ENCODE measurements at regions not wholly inside any gene's neighbourhood (a gene's known extent, or its start where the extent isn't known, plus 50 kb on each side); places are given as distances from the start of the nearest gene placed in this dataset.
"Not testable (repeated sequence)": the region's sequence is repeated elsewhere in the genome, so short reads cannot be mapped to it uniquely, and the experiment has no call there.

- Histone ChIP-seq H3K27ac (ENCODE audit: insufficient read depth, low read length) (no peak overlapping the region), H3K27me3 (ENCODE audit: control insufficient read depth, insufficient read depth, low read length) (no peaks in the 10 kb centered on the region), H3K4me1 (ENCODE audit: control insufficient read depth, extremely low read depth, insufficient read depth, low read length) (no peaks in the 10 kb centered on the region), H3K79me2 (ENCODE audit: control insufficient read depth, insufficient read depth, low read length) (no peaks in the 10 kb centered on the region), H3K36me3 (ENCODE audit: control insufficient read depth, insufficient read depth, low read length) (no peaks in the 10 kb centered on the region), H2AFZ (ENCODE audit: low read length) (no peak overlapping the region), H3K4me2 (ENCODE audit: extremely low read depth, insufficient read depth, low read length) (no peak overlapping the region), H3K9ac (ENCODE audit: insufficient read depth, low read length) (no peak overlapping the region), H4K20me1 (ENCODE audit: control insufficient read depth, extremely low read depth, insufficient read depth, low read length) (no peaks in the 10 kb centered on the region), H3K9me3 (ENCODE audit: control insufficient read depth, insufficient read depth, low read depth, low read length) (no peaks in the 10 kb centered on the region), H3K4me3 (replicated peaks in 1 of 4; ENCODE audit: control extremely low read depth in 1 of 4, insufficient read depth in 1 of 4, low read depth in 3 of 4, low read length in 4 of 4) (no peak overlapping the region)
- DNase-seq (ENCODE audit: low read depth in 2 of 2): no peak
- no peak for TF ChIP-seq EZH2 (IDR thresholded peaks at IDR 0.05; ENCODE audit: low read length, missing control alignments)
- TF ChIP-seq CTCF (conservative IDR thresholded peaks at IDR 0.05 in 1 of 2, IDR thresholded peaks at IDR 0.05 in 1 of 2; ENCODE audit: low read depth in 1 of 2, low read length in 2 of 2): no peak
Measured at GRCh38 chr4:189235599-189235998, 705.1 kb upstream of the FRG1 start.

- not testable (repeated sequence) for H3K79me2 ChIP-seq (ENCODE audit: control insufficient read depth, insufficient read depth, low read length); H3K27me3 ChIP-seq (ENCODE audit: control insufficient read depth, insufficient read depth, low read length); H3K36me3 ChIP-seq (ENCODE audit: control insufficient read depth, insufficient read depth, low read length); H3K9me3 ChIP-seq (ENCODE audit: control insufficient read depth, insufficient read depth, low read depth, low read length); H2AFZ ChIP-seq (ENCODE audit: low read length); H3K27ac ChIP-seq (ENCODE audit: insufficient read depth, low read length); H3K4me1 ChIP-seq (ENCODE audit: control insufficient read depth, extremely low read depth, insufficient read depth, low read length); DNase-seq (ENCODE audit: low read depth in 2 of 2); H3K4me3 ChIP-seq (replicated peaks in 1 of 4; ENCODE audit: control extremely low read depth in 1 of 4, insufficient read depth in 1 of 4, low read depth in 3 of 4, low read length in 4 of 4); H3K9ac ChIP-seq (ENCODE audit: insufficient read depth, low read length); H4K20me1 ChIP-seq (ENCODE audit: control insufficient read depth, extremely low read depth, insufficient read depth, low read length); H3K4me2 ChIP-seq (ENCODE audit: extremely low read depth, insufficient read depth, low read length)
Measured at GRCh38 chr4:189236321-189236720, 704.4 kb upstream of the FRG1 start.

- Histone ChIP-seq H3K36me3 (ENCODE audit: control insufficient read depth, insufficient read depth, low read length) (no peaks in the 10 kb centered on the region), H3K4me3 (replicated peaks in 1 of 4; ENCODE audit: control extremely low read depth in 1 of 4, insufficient read depth in 1 of 4, low read depth in 3 of 4, low read length in 4 of 4) (no peak overlapping the region), H3K9me3 (ENCODE audit: control insufficient read depth, insufficient read depth, low read depth, low read length) (no peaks in the 10 kb centered on the region), H3K9ac (ENCODE audit: insufficient read depth, low read length) (no peak overlapping the region), H3K27me3 (ENCODE audit: control insufficient read depth, insufficient read depth, low read length) (no peaks in the 10 kb centered on the region), H3K4me1 (ENCODE audit: control insufficient read depth, extremely low read depth, insufficient read depth, low read length) (no peaks in the 10 kb centered on the region), H4K20me1 (ENCODE audit: control insufficient read depth, extremely low read depth, insufficient read depth, low read length) (no peaks in the 10 kb centered on the region), H3K4me2 (ENCODE audit: extremely low read depth, insufficient read depth, low read length) (no peak overlapping the region), H3K27ac (ENCODE audit: insufficient read depth, low read length) (no peak overlapping the region), H2AFZ (ENCODE audit: low read length) (no peak overlapping the region), H3K79me2 (ENCODE audit: control insufficient read depth, insufficient read depth, low read length) (no peaks in the 10 kb centered on the region)
- no peak for DNase-seq (ENCODE audit: low read depth in 2 of 2)
- no peak for TF ChIP-seq EZH2 (IDR thresholded peaks at IDR 0.05; ENCODE audit: low read length, missing control alignments)
- TF ChIP-seq CTCF (conservative IDR thresholded peaks at IDR 0.05 in 1 of 2, IDR thresholded peaks at IDR 0.05 in 1 of 2; ENCODE audit: low read depth in 1 of 2, low read length in 2 of 2): no peak
Measured at GRCh38 chr4:189237340-189237739, 703.3 kb upstream of the FRG1 start.

- H2AFZ ChIP-seq (ENCODE audit: low read length): no peak overlapping the region
- H3K9ac ChIP-seq (ENCODE audit: insufficient read depth, low read length): no peak overlapping the region
- no peaks in the 10 kb centered on the region for H3K27me3 ChIP-seq (ENCODE audit: control insufficient read depth, insufficient read depth, low read length)
- no peak overlapping the region for H3K4me3 ChIP-seq (replicated peaks in 1 of 4; ENCODE audit: control extremely low read depth in 1 of 4, insufficient read depth in 1 of 4, low read depth in 3 of 4, low read length in 4 of 4)
- H3K36me3 ChIP-seq (ENCODE audit: control insufficient read depth, insufficient read depth, low read length): no peaks in the 10 kb centered on the region
- H3K4me1 ChIP-seq (ENCODE audit: control insufficient read depth, extremely low read depth, insufficient read depth, low read length): no peaks in the 10 kb centered on the region
- no peak for DNase-seq (ENCODE audit: low read depth in 2 of 2)
- H3K4me2 ChIP-seq (ENCODE audit: extremely low read depth, insufficient read depth, low read length): no peak overlapping the region
- H3K79me2 ChIP-seq (ENCODE audit: control insufficient read depth, insufficient read depth, low read length): no peaks in the 10 kb centered on the region
- no peak for TF ChIP-seq CTCF (conservative IDR thresholded peaks at IDR 0.05 in 1 of 2, IDR thresholded peaks at IDR 0.05 in 1 of 2; ENCODE audit: low read depth in 1 of 2, low read length in 2 of 2)
- no peak for TF ChIP-seq EZH2 (IDR thresholded peaks at IDR 0.05; ENCODE audit: low read length, missing control alignments)
- no peaks in the 10 kb centered on the region for H3K9me3 ChIP-seq (ENCODE audit: control insufficient read depth, insufficient read depth, low read depth, low read length)
- no peak overlapping the region for H3K27ac ChIP-seq (ENCODE audit: insufficient read depth, low read length)
- no peaks in the 10 kb centered on the region for H4K20me1 ChIP-seq (ENCODE audit: control insufficient read depth, extremely low read depth, insufficient read depth, low read length)
Measured at GRCh38 chr4:189255636-189256035, 685.0 kb upstream of the FRG1 start.

All from fibroblast of lung (primary cell).